ENCODE measurements at regions not wholly inside any gene's neighbourhood (a gene's known extent, or its start where the extent isn't known, plus 50 kb on each side); places are given as distances from the start of the nearest gene placed in this dataset.
"Not testable (repeated sequence)": the region's sequence is repeated elsewhere in the genome, so short reads cannot be mapped to it uniquely, and the experiment has no call there.

GRCh38 chr9:41772541-41772940 is 356.7 kb downstream of the CNTNAP3B start:
- H3K79me2 ChIP-seq (ENCODE audit: insufficient read depth, low read depth, low read length); H3K27ac ChIP-seq (ENCODE audit: low read depth, low read length, poor library complexity, severe bottlenecking); CTCF ChIA-PET (ENCODE audit: unreplicated experiment); H3K4me2 ChIP-seq (ENCODE audit: low read length); H3K9me3 ChIP-seq (ENCODE audit: low read length); H3K4me3 ChIP-seq (ENCODE audit: low read depth, low read length, poor library complexity, severe bottlenecking); POLR2A ChIA-PET; H3K36me3 ChIP-seq (ENCODE audit: insufficient read depth, low read length); H2AFZ ChIP-seq (ENCODE audit: low read length); H4K20me1 ChIP-seq (ENCODE audit: insufficient read depth, low read length); H3K4me1 ChIP-seq (ENCODE audit: insufficient read depth, low read length, poor library complexity, severe bottlenecking); intact Hi-C loops (cut with micrococcal nuclease; ENCODE audit: unreplicated experiment); H3K9me2 ChIP-seq (ENCODE audit: insufficient read depth, low read length); DNase-seq (ENCODE audit: low spot score); BruUV-seq (replicated peaks): not testable (repeated sequence)

DNA sequence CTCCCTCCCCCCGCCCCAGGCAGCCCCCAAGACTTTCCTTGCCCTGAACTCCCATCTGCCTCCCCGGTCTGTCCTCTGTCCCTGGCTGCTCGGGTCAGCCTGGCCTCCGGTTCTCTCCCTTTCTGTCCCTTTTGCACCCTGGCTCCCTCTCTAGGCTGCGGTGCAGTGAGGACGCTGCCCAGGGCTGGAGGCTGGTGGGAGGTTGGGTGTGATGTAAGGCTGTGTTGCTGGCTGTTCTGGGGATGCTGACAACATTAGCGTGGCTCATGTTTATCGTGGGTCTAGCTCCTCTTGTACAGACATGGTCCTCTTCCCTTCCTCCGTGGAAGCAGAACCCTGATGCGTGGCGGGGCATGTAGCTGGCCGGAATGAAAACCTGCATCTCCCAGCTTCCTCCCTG is 357.5 kb downstream of the CNTNAP3B start:
- DNase-seq (ENCODE audit: low spot score); CTCF ChIA-PET (ENCODE audit: unreplicated experiment); H4K20me1 ChIP-seq (ENCODE audit: insufficient read depth, low read length); H3K79me2 ChIP-seq (ENCODE audit: insufficient read depth, low read depth, low read length); H3K4me2 ChIP-seq (ENCODE audit: low read length); H3K36me3 ChIP-seq (ENCODE audit: insufficient read depth, low read length); POLR2A ChIA-PET; H3K27ac ChIP-seq (ENCODE audit: low read depth, low read length, poor library complexity, severe bottlenecking); H3K4me1 ChIP-seq (ENCODE audit: insufficient read depth, low read length, poor library complexity, severe bottlenecking); H2AFZ ChIP-seq (ENCODE audit: low read length); H3K9me2 ChIP-seq (ENCODE audit: insufficient read depth, low read length); H3K4me3 ChIP-seq (ENCODE audit: low read depth, low read length, poor library complexity, severe bottlenecking); intact Hi-C loops (cut with micrococcal nuclease; ENCODE audit: unreplicated experiment); BruUV-seq (replicated peaks); H3K9me3 ChIP-seq (ENCODE audit: low read length): not testable (repeated sequence)

DNA sequence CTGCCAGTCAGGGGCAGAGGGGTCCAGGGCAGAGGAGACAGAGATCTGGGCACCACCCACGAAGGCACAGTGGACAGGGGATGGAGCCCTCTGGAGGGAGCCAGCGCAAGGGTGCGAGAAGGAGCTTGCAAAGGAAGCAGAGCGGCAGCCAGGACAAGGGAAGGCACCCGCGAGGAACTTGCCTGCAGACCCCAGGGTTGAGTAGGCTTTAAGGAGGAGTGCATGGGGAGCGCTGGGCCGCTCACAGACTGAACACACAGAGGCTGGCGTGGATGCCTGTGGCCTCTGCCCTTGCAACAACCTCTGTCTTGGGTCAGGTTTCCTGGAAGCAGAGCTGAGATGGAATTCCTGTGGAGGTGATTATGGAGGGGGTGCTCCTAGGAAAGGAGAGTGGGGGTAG is 374.4 kb downstream of the CNTNAP3B start:
- H3K9me3 ChIP-seq (ENCODE audit: low read length); H3K79me2 ChIP-seq (ENCODE audit: insufficient read depth, low read depth, low read length); H3K27ac ChIP-seq (ENCODE audit: low read depth, low read length, poor library complexity, severe bottlenecking); DNase-seq (ENCODE audit: low spot score); CTCF ChIA-PET (ENCODE audit: unreplicated experiment); H3K36me3 ChIP-seq (ENCODE audit: insufficient read depth, low read length); H2AFZ ChIP-seq (ENCODE audit: low read length); BruUV-seq (replicated peaks); intact Hi-C loops (cut with micrococcal nuclease; ENCODE audit: unreplicated experiment); H3K9me2 ChIP-seq (ENCODE audit: insufficient read depth, low read length); H4K20me1 ChIP-seq (ENCODE audit: insufficient read depth, low read length); H3K4me2 ChIP-seq (ENCODE audit: low read length); H3K4me1 ChIP-seq (ENCODE audit: insufficient read depth, low read length, poor library complexity, severe bottlenecking); POLR2A ChIA-PET; H3K4me3 ChIP-seq (ENCODE audit: low read depth, low read length, poor library complexity, severe bottlenecking): not testable (repeated sequence)

DNA sequence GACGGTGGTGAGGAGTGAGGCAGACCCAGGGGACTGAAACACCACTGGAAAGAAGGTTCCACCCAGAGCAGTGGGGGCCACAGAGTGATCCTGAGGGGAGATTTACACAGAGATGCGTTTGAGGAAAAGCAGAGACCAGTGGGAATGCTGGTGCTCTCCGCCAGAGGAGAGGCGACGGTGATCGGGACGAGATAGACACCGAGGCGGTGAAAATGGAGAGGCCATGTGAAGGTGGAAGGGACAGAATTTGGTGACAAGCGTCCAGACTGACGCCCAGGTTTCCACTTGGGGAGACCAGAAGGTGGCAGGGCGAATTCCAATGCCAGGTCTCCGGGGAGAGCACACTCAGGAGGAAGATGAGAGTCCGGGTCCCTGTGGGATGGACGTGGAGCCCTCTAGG is 374.8 kb downstream of the CNTNAP3B start:
- DNase-seq (ENCODE audit: low spot score); H3K9me2 ChIP-seq (ENCODE audit: insufficient read depth, low read length); H3K36me3 ChIP-seq (ENCODE audit: insufficient read depth, low read length); H4K20me1 ChIP-seq (ENCODE audit: insufficient read depth, low read length); H3K79me2 ChIP-seq (ENCODE audit: insufficient read depth, low read depth, low read length); H3K27ac ChIP-seq (ENCODE audit: low read depth, low read length, poor library complexity, severe bottlenecking); H3K4me1 ChIP-seq (ENCODE audit: insufficient read depth, low read length, poor library complexity, severe bottlenecking); H3K4me3 ChIP-seq (ENCODE audit: low read depth, low read length, poor library complexity, severe bottlenecking); H2AFZ ChIP-seq (ENCODE audit: low read length); H3K9me3 ChIP-seq (ENCODE audit: low read length); H3K4me2 ChIP-seq (ENCODE audit: low read length); intact Hi-C loops (cut with micrococcal nuclease; ENCODE audit: unreplicated experiment); POLR2A ChIA-PET; CTCF ChIA-PET (ENCODE audit: unreplicated experiment); BruUV-seq (replicated peaks): not testable (repeated sequence)

GRCh38 chr9:41741897-41742296 is 387.3 kb downstream of the CNTNAP3B start:
- CTCF ChIA-PET (ENCODE audit: unreplicated experiment); H3K9me2 ChIP-seq (ENCODE audit: insufficient read depth, low read length): not testable (repeated sequence)

GRCh38 chr9:41741173-41741572 is 388.1 kb downstream of the CNTNAP3B start:
- H3K4me2 ChIP-seq (ENCODE audit: low read length); intact Hi-C loops (cut with micrococcal nuclease; ENCODE audit: unreplicated experiment); H3K9me2 ChIP-seq (ENCODE audit: insufficient read depth, low read length); H3K27ac ChIP-seq (ENCODE audit: low read depth, low read length, poor library complexity, severe bottlenecking); H3K79me2 ChIP-seq (ENCODE audit: insufficient read depth, low read depth, low read length); POLR2A ChIA-PET; CTCF ChIA-PET (ENCODE audit: unreplicated experiment); H3K4me3 ChIP-seq (ENCODE audit: low read depth, low read length, poor library complexity, severe bottlenecking); BruUV-seq (replicated peaks); H3K4me1 ChIP-seq (ENCODE audit: insufficient read depth, low read length, poor library complexity, severe bottlenecking); H4K20me1 ChIP-seq (ENCODE audit: insufficient read depth, low read length); H3K9me3 ChIP-seq (ENCODE audit: low read length); H2AFZ ChIP-seq (ENCODE audit: low read length); H3K36me3 ChIP-seq (ENCODE audit: insufficient read depth, low read length); DNase-seq (ENCODE audit: low spot score): not testable (repeated sequence)

More at GRCh38 chr9:41741897-41742296, 387.3 kb downstream of the CNTNAP3B start:
- H2AFZ ChIP-seq (ENCODE audit: low read length); H3K4me3 ChIP-seq (ENCODE audit: low read depth, low read length, poor library complexity, severe bottlenecking); H4K20me1 ChIP-seq (ENCODE audit: insufficient read depth, low read length); H3K27ac ChIP-seq (ENCODE audit: low read depth, low read length, poor library complexity, severe bottlenecking); DNase-seq (ENCODE audit: low spot score); H3K79me2 ChIP-seq (ENCODE audit: insufficient read depth, low read depth, low read length); H3K9me3 ChIP-seq (ENCODE audit: low read length); POLR2A ChIA-PET; H3K4me1 ChIP-seq (ENCODE audit: insufficient read depth, low read length, poor library complexity, severe bottlenecking); BruUV-seq (replicated peaks); intact Hi-C loops (cut with micrococcal nuclease; ENCODE audit: unreplicated experiment); H3K36me3 ChIP-seq (ENCODE audit: insufficient read depth, low read length); H3K4me2 ChIP-seq (ENCODE audit: low read length): not testable (repeated sequence)

- H3K27ac ChIP-seq (ENCODE audit: low read depth, low read length, poor library complexity, severe bottlenecking); H3K4me2 ChIP-seq (ENCODE audit: low read length); H3K9me3 ChIP-seq (ENCODE audit: low read length); H3K79me2 ChIP-seq (ENCODE audit: insufficient read depth, low read depth, low read length); H3K9me2 ChIP-seq (ENCODE audit: insufficient read depth, low read length); BruUV-seq (replicated peaks); DNase-seq (ENCODE audit: low spot score); H3K4me3 ChIP-seq (ENCODE audit: low read depth, low read length, poor library complexity, severe bottlenecking); H3K4me1 ChIP-seq (ENCODE audit: insufficient read depth, low read length, poor library complexity, severe bottlenecking); POLR2A ChIA-PET; H4K20me1 ChIP-seq (ENCODE audit: insufficient read depth, low read length); H3K36me3 ChIP-seq (ENCODE audit: insufficient read depth, low read length); CTCF ChIA-PET (ENCODE audit: unreplicated experiment); H2AFZ ChIP-seq (ENCODE audit: low read length); intact Hi-C loops (cut with micrococcal nuclease; ENCODE audit: unreplicated experiment): not testable (repeated sequence)
Measured at GRCh38 chr9:41738681-41739080, 390.5 kb downstream of the CNTNAP3B start.

Measured in OCI-LY7 (cell line).